ENCODE measurements at regions not wholly inside any gene's neighbourhood (a gene's known extent, or its start where the extent isn't known, plus 50 kb on each side); places are given as distances from the start of the nearest gene placed in this dataset.

DNA sequence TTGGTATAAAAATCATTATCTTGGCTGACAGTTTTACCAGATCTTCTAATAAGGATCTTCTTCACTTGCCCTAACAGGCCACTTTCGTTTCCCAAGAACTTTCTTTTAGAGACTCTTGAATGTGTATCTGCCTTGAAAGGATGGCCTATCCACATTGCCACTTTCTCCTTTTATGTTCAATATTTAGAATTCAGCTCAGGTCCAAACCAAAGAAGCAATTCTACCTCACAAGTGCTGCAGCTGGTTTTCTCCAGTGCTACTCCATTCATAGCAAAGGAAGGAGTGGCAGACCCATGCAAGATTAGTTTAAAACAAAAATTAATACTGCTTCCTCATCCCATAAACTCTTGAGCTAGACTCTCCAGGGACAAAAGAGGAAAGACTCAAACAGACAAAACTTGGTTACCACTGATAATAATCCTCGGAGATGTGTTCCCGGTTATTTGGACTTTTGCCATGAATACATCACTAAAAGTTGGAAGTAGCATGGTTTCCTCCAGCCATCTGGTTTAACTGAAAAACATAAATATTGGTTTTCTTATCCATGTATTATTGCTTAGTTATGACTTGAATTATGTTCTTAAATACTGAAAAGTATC is 401.8 kb downstream of the PABPC4L start:
- no peaks in the 10 kb centered on the region for H3K36me3 ChIP-seq
- WGBS, 5 donors = 31 to 66% (median 52%) methylated on average over 3 of the region's 3 CpGs
- H3K27me3 ChIP-seq (replicated peaks in 1 of 7) = no peaks in the 10 kb centered on the region
- H3K27ac ChIP-seq = no peak overlapping the region
- TF ChIP-seq, protein P1, sequence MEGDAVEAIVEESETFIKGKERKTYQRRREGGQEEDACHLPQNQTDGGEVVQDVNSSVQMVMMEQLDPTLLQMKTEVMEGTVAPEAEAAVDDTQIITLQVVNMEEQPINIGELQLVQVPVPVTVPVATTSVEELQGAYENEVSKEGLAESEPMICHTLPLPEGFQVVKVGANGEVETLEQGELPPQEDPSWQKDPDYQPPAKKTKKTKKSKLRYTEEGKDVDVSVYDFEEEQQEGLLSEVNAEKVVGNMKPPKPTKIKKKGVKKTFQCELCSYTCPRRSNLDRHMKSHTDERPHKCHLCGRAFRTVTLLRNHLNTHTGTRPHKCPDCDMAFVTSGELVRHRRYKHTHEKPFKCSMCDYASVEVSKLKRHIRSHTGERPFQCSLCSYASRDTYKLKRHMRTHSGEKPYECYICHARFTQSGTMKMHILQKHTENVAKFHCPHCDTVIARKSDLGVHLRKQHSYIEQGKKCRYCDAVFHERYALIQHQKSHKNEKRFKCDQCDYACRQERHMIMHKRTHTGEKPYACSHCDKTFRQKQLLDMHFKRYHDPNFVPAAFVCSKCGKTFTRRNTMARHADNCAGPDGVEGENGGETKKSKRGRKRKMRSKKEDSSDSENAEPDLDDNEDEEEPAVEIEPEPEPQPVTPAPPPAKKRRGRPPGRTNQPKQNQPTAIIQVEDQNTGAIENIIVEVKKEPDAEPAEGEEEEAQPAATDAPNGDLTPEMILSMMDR (IDR thresholded peaks at IDR 0.05 in 8 of 11, conservative IDR thresholded peaks at IDR 0.05 in 3 of 11) = no peak
- no peak for TF ChIP-seq POLR2AphosphoS5 (IDR thresholded peaks at IDR 0.05)
- no peak for TF ChIP-seq POLR2A (IDR thresholded peaks at IDR 0.05)
- H3K4me1 ChIP-seq = no peaks in the 10 kb centered on the region
- intact Hi-C loops (cut with DNase I; ENCODE audit: low total_unique reads) = no loop called here
- no peak overlapping the region for H3K4me3 ChIP-seq
- no peak for DNase-seq
- no peaks in the 10 kb centered on the region for H3K9me3 ChIP-seq

DNA sequence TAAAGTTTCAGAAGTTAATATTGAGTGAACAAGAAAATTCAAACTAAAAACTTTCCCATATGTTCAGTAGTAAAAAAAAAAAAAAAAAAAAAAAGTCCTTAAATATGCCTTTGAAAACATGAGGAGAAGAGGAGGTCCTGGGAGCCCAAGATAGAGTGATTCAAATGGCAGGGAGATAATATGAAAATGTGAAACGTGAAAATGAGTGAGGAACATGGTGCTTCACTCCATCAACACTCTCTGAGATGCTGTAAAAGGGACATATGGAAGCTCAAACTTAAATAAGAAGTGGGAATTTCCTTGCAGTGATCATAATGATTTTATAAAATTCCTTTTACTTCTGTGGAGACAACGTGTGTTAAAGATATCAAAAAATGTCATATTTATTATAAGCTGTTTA is 423.9 kb downstream of the PABPC4L start:
- Histone ChIP-seq H3K27ac (no peak overlapping the region), H3K36me3 (no peaks in the 10 kb centered on the region), H3K4me3 (no peak overlapping the region), H3K27me3 (replicated peaks in 1 of 7) (no peaks in the 10 kb centered on the region), H3K4me1 (no peaks in the 10 kb centered on the region), H3K9me3 (peaks cover 0 to under 1% (median 0%) of the 10 kb centered on the region in 8 donors)
- DNase-seq = no peak
- 62 to 74% (median 66%) methylated on average over 2 of the region's 2 CpGs for WGBS, 5 donors
- intact Hi-C loops (cut with DNase I; ENCODE audit: low total_unique reads) = no loop called here
- no peak for TF ChIP-seq POLR2AphosphoS5 (IDR thresholded peaks at IDR 0.05)

DNA sequence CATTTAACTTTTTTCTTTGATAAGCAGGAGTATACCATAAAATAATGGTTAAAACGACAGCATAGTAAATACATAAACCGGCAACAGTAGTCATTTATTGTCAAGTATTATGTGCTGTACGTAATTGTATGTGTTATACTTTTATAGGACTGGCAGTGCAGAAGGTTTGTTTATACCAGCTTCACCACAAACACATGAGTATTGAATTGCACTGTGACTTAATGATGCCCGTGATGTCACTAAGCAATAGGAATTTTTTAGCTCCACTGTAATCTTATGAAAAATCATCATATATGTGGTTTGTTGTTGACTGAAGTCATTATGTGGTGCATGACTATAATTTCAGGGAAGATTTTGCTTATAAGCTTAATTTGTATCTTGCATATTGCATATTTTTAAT is 424.6 kb downstream of the PABPC4L start:
- intact Hi-C loops (cut with DNase I; ENCODE audit: low total_unique reads) = no loop called here
- Histone ChIP-seq H3K27me3 (replicated peaks in 1 of 7) (no peaks in the 10 kb centered on the region), H3K4me3 (no peak overlapping the region), H3K9me3 (peaks cover 0 to 7% (median 0%) of the 10 kb centered on the region in 8 donors), H3K36me3 (no peaks in the 10 kb centered on the region), H3K27ac (no peak overlapping the region), H3K4me1 (no peaks in the 10 kb centered on the region)
- TF ChIP-seq POLR2AphosphoS5 (IDR thresholded peaks at IDR 0.05) (no peak), POLR2A (IDR thresholded peaks at IDR 0.05) (no peak)
- TF ChIP-seq, protein P1 (IDR thresholded peaks at IDR 0.05 in 8 of 11, conservative IDR thresholded peaks at IDR 0.05 in 3 of 11) = no peak
- WGBS, 5 donors = 84 to 95% (median 89%) methylated on average over 4 of the region's 4 CpGs
- DNase-seq = no peak

DNA sequence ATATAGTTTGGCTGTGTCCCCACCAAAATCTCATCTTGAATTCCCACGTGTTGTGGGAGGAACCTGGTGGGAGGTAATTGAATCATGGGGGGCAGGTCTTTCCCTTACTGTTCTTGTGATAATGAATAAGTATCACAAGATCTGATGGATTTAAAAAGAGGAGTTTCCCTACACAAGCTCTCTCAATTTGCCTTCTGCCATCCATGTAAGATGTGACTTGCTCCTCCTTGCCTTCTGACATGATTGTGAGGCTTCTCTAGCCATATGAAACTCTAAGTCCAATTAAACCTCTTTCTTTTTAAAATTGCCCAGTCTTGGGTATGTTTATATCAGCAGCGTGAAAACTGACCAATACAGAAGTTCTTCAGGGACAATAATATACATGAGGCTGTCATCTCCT is 425.1 kb downstream of the PABPC4L start:
- no peaks in the 10 kb centered on the region for H3K4me1 ChIP-seq

More for the DNA sequence above, 425.1 kb downstream of the PABPC4L start:
- peaks cover 0 to 12% (median 0%) of the 10 kb centered on the region in 8 donors for H3K9me3 ChIP-seq
- no peak for DNase-seq
- no peak for TF ChIP-seq POLR2A (IDR thresholded peaks at IDR 0.05)
- no peak for TF ChIP-seq POLR2AphosphoS5 (IDR thresholded peaks at IDR 0.05)
- TF ChIP-seq, protein P1 (IDR thresholded peaks at IDR 0.05 in 8 of 11, conservative IDR thresholded peaks at IDR 0.05 in 3 of 11) = no peak
- intact Hi-C loops (cut with DNase I; ENCODE audit: low total_unique reads) = no loop called here
- H3K27me3 ChIP-seq (replicated peaks in 1 of 7) = no peaks in the 10 kb centered on the region
- H3K4me3 ChIP-seq = no peak overlapping the region
- H3K27ac ChIP-seq = no peak overlapping the region
- no peaks in the 10 kb centered on the region for H3K36me3 ChIP-seq
- 79 to 94% (median 86%) methylated on average over 2 of the region's 2 CpGs for WGBS, 5 donors
